GM12878 (cell line): ENCODE measurements at regions not wholly inside any gene's neighbourhood (a gene's known extent, or its start where the extent isn't known, plus 50 kb on each side); places are given as distances from the start of the nearest gene placed in this dataset.

Source experiments
- ATAC-seq: fragments of 200-7000 bp; cut with Tn5 transposase; 3 replicates; pipeline ENCODE4 v1.9.1; 2020; ENCODE audit warnings: mild to moderate bottlenecking, moderate library complexity
- BruUV-seq: library from RNA; stranded (reverse); fragments of 400-500 nt; replicated peaks from 2 replicates; lab custom pipeline; 2021; lab: Mats Ljungman, UMichigan
- CTCF ChIA-PET: fragments of 300-600 bp; sonication (Branson Sonifier 250); formaldehyde crosslinking; extraction: SDS; loops from one replicate; lab custom pipeline; 2021; ENCODE audit warnings: inconsistent platforms; lab: Yijun Ruan, JAX
- POLR2A ChIA-PET: fragments of 350-600 bp; formaldehyde crosslinking; extraction: SDS; loops from one replicate; lab custom pipeline; 2021; ENCODE audit warnings: inconsistent platforms; lab: Charles Lee
- RAD21 ChIA-PET: fragments of 300-600 bp; sonication (Branson Sonifier 250); formaldehyde crosslinking; loops from one replicate; lab custom pipeline; 2023; ENCODE audit warnings: antibody characterized with exemption; ENCODE audit not compliant: unreplicated experiment; lab: Charles Lee
- SMC1A ChIA-PET: fragments of 300-600 bp; sonication (Branson Sonifier 250); formaldehyde crosslinking; loops from one replicate; lab custom pipeline; 2023; ENCODE audit not compliant: unreplicated experiment, uncharacterized antibody; lab: Charles Lee
- DNase-seq: peaks from one replicate; pipeline ENCODE4 v3.0.0-alpha.2; 2011; ENCODE audit warnings: low read depth, low spot score
- FAIRE-seq: peaks from 3 replicates; lab custom pipeline; 2011; peaks lifted over from hg19 to GRCh38; lab: Jason Lieb, UNC
- H2AFZ ChIP-seq: 2 replicates; pipeline ENCODE4 v1.6.0; 2011; ENCODE audit warnings: low read depth, low read length, control low read depth; ENCODE audit not compliant: control insufficient read depth
- H3K27ac ChIP-seq: 2 replicates; pipeline ENCODE4 v1.5.1; 2011; ENCODE audit warnings: control low read depth; ENCODE audit not compliant: control insufficient read depth, insufficient read depth
- H3K27me3 ChIP-seq, 2 experiments: replicated peaks in 1 of 2; 2 replicates each; pipeline versions ENCODE4 v1.6.0 to v1.6.1; 2011; ENCODE audit warnings: low read length in 1 of 2; ENCODE audit not compliant: control insufficient read depth in 2 of 2, insufficient read depth in 2 of 2
- H3K36me3 ChIP-seq, 2 experiments: 2 replicates each; pipeline ENCODE4 v1.5.1; 2011; ENCODE audit warnings: low read length in 1 of 2; ENCODE audit not compliant: control insufficient read depth in 2 of 2, insufficient read depth in 2 of 2
- H3K4me1 ChIP-seq: 2 replicates; pipeline ENCODE4 v1.6.1; 2011; ENCODE audit warnings: mild to moderate bottlenecking, low read length, moderate library complexity, mixed read lengths; ENCODE audit not compliant: control insufficient read depth, insufficient read depth
- H3K4me2 ChIP-seq: 2 replicates; pipeline ENCODE4 v1.6.0; 2011; ENCODE audit warnings: control low read depth; ENCODE audit not compliant: control insufficient read depth, insufficient read depth
- H3K4me3 ChIP-seq: fragments of 200-600 bp; sonication (generic); 2 replicates; pipeline ENCODE4 v1.5.1; 2016
- H3K79me2 ChIP-seq: 2 replicates; pipeline ENCODE4 v1.6.0; 2011; ENCODE audit warnings: low read length; ENCODE audit not compliant: control insufficient read depth, insufficient read depth
- H3K9ac ChIP-seq: 2 replicates; pipeline ENCODE4 v1.8.0; 2011; ENCODE audit warnings: low read length, control low read depth, mixed read lengths; ENCODE audit not compliant: control insufficient read depth, insufficient read depth
- H3K9me3 ChIP-seq: replicated peaks from 3 replicates; pipeline ENCODE4 v1.5.1; 2011; ENCODE audit warnings: mild to moderate bottlenecking, low read length; ENCODE audit not compliant: control insufficient read depth, insufficient read depth
- H4K20me1 ChIP-seq: 2 replicates; pipeline ENCODE4 v1.6.0; 2011; ENCODE audit not compliant: control insufficient read depth, insufficient read depth
- BACH1 ChIP-seq: fragments of 450-650 bp; IDR thresholded peaks from 2 replicates; pipeline ENCODE4 v1.6.1; 2017; ENCODE audit warnings: mild to moderate bottlenecking, borderline replicate concordance
- BHLHE40 ChIP-seq, 2 experiments: fragments of 450-650 bp in 1 of 2; IDR thresholded peaks; 2 replicates each; pipeline ENCODE4 v1.6.1; 2011 to 2017; ENCODE audit warnings: low read depth in 2 of 2, borderline replicate concordance in 1 of 2, improper control_type of control experiment in 1 of 2, low read length in 1 of 2, mild to moderate bottlenecking in 1 of 2
- CBX3 ChIP-seq: fragments of 200-600 bp; sonication (generic); IDR thresholded peaks from 2 replicates; pipeline ENCODE4 v1.6.1; 2016; ENCODE audit warnings: low read depth, borderline replicate concordance
- DPF2 ChIP-seq: fragments of 450-650 bp; IDR thresholded peaks from 2 replicates; pipeline ENCODE4 v1.6.1; 2017; ENCODE audit warnings: mild to moderate bottlenecking
- HDGF ChIP-seq: fragments of 450-650 bp; IDR thresholded peaks from 2 replicates; pipeline ENCODE4 v1.6.1; 2016; ENCODE audit warnings: antibody characterized with exemption
- NFIC ChIP-seq: IDR thresholded peaks from 2 replicates; pipeline ENCODE4 v1.6.1; 2012; ENCODE audit warnings: low read depth, mild to moderate bottlenecking, inconsistent platforms, low read length, moderate library complexity
- NR2C2 ChIP-seq: IDR thresholded peaks from 2 replicates; pipeline ENCODE4 v1.6.1; 2011; ENCODE audit warnings: borderline replicate concordance, low read depth; ENCODE audit not compliant: control insufficient read depth, insufficient read length
- POLR2AphosphoS5 ChIP-seq: IDR thresholded peaks from 2 replicates; pipeline ENCODE4 v1.6.1; 2011; ENCODE audit warnings: mild to moderate bottlenecking, low read length, inconsistent platforms
- RELA ChIP-seq: fragments of 450-650 bp; IDR thresholded peaks from 2 replicates; pipeline ENCODE4 v1.8.0; 2014; ENCODE audit warnings: borderline replicate concordance; ENCODE audit not compliant: partially characterized antibody
- RFX5 ChIP-seq: IDR thresholded peaks from 2 replicates; pipeline ENCODE4 v1.6.1; 2011; ENCODE audit warnings: low read depth, low read length, improper control_type of control experiment
- SMAD5 ChIP-seq: IDR thresholded peaks from 2 replicates; pipeline ENCODE4 v1.6.1; 2016; ENCODE audit warnings: antibody characterized with exemption, low read depth
- SMARCA5 ChIP-seq: fragments of 450-650 bp; IDR thresholded peaks from 2 replicates; pipeline ENCODE4 v1.6.1; 2017; ENCODE audit warnings: mild to moderate bottlenecking
- TCF12 ChIP-seq: IDR thresholded peaks from 2 replicates; pipeline ENCODE4 v1.6.1; 2011; ENCODE audit warnings: low read depth, mild to moderate bottlenecking, low read length
- ZBED1 ChIP-seq: IDR thresholded peaks from 2 replicates; pipeline ENCODE4 v1.6.1; 2016; ENCODE audit warnings: borderline replicate concordance
- WGBS: methylation state at CpG from one replicate; pipeline ENCODE4 v1.1.6; 2016; ENCODE audit warnings: low lambda C conversion rate; ENCODE audit not compliant: insufficient replicate concordance, insufficient coverage; ENCODE audit errors: missing lambda C conversion rate; 5-methylcytosine and 5-hydroxymethylcytosine counted together
- in situ Hi-C: fragments of 300-500 bp; cut with MboI; formaldehyde crosslinking; loops from 9 replicates; pipeline ENCODE4 v1.14.3; 2018; ENCODE audit warnings: mixed read lengths
- intact Hi-C: fragments of 100-400 bp; cut with micrococcal nuclease; formaldehyde crosslinking; loops from one replicate; pipeline ENCODE4 v1.14.2; 2022; ENCODE audit not compliant: unreplicated experiment
- TF ChIP-seq, protein P1 (sequence below): IDR thresholded peaks from 2 replicates; pipeline ENCODE4 v1.6.1; 2012; ENCODE audit warnings: low read depth, low read length, improper control_type of control experiment
- TF ChIP-seq, protein P2 (sequence below): fragments of 450-650 bp; conservative IDR thresholded peaks from 2 replicates; pipeline ENCODE4 v1.6.1; 2017; ENCODE audit warnings: mild to moderate bottlenecking, moderate library complexity

DNA sequence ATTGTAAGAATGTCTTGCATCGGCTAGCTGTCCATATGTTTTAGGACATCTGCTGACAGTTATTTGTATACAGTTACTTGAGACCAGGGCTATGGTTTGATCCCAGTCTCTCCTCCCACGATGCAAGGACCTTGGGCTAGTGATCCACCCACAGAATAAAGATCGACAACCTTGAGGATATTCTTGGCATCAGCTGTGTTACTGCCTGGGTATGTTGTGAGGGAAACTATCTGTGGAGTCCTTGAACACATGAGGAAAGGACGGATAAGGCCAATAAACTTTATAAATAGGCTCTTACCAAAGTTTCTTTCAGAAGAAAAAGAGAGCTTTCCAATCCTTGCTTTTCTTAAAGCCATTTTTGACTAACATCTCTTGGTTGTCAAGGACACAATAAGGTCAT, 70.8 kb upstream of the HEY2 start:
- no peak overlapping the region for H3K9ac ChIP-seq
- no peaks in the 10 kb centered on the region; a peak in 3 of 4 replicates for H3K27me3 ChIP-seq
- H4K20me1 ChIP-seq, result no peaks in the 10 kb centered on the region
- in situ Hi-C loops, result no loop called here
- RAD21 ChIA-PET, result no interaction called here
- H3K27ac ChIP-seq, result no peak overlapping the region
- POLR2A ChIA-PET, result no interaction called here
- WGBS, result 6% methylated on average over 4 of the region's 4 CpGs
- BruUV-seq, result no TSS peak
- H3K36me3 ChIP-seq, result no peaks in the 10 kb centered on the region
- TF ChIP-seq ZBED1, result no peak
- TF ChIP-seq BACH1, result no peak
- no peak for TF ChIP-seq NFIC
- TF ChIP-seq POLR2AphosphoS5, result no peak
- TF ChIP-seq TCF12, result no peak
- TF ChIP-seq BHLHE40 (IDR thresholded peaks at IDR 0.05; ENCODE audit: borderline replicate concordance in 1 of 2, low read depth in 2 of 2, low read length in 1 of 2), result no peak
- TF ChIP-seq RFX5, result no peak
- no peak for TF ChIP-seq DPF2
- no peak for TF ChIP-seq HDGF
- TF ChIP-seq, all 136 proteins: peak for 0
- Histone ChIP-seq H3K79me2 (no peaks in the 10 kb centered on the region), H3K4me3 (no peak overlapping the region), H3K4me2 (no peak overlapping the region), H3K9me3 (no peaks in the 10 kb centered on the region), H2AFZ (no peak overlapping the region), H3K4me1 (no peaks in the 10 kb centered on the region)
- SMC1A ChIA-PET, result interaction anchor here (1.5 kb wide), 1 partner anchor 279 kb away, joined by 4 read pairs; no protein-coding TSS in a partner anchor
- FAIRE-seq (no peak), DNase-seq (no peak), ATAC-seq (no peak)
- CTCF ChIA-PET, result no interaction called here
- intact Hi-C loops, result no loop called here

DNA sequence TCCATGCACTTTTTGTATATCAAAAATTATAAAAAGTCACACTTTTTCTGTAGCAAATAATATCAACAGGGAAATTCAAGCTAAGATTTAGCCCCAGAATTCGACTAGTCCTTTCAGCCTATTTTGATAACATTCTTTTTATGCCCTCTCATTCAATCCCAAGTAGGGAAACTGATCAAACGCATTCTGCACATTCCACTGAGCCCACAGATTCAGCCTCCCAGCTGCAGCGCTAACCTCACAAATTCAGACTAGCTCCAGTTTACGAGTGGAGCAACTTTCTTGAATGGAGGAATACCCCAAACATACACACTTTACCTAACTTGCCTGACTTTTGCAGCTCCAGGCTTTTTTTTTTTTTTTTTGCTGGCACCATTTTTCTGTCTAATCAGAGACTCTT, 70.3 kb upstream of the HEY2 start:
- Histone ChIP-seq H3K27ac (no peak overlapping the region), H3K9me3 (no peaks in the 10 kb centered on the region), H3K4me2 (no peak overlapping the region), H3K36me3 (no peaks in the 10 kb centered on the region), H3K4me1 (no peaks in the 10 kb centered on the region), H3K79me2 (no peaks in the 10 kb centered on the region), H3K9ac (no peak overlapping the region), H3K27me3 (no peaks in the 10 kb centered on the region; a peak in 3 of 4 replicates), H4K20me1 (no peaks in the 10 kb centered on the region), H3K4me3 (no peak overlapping the region), H2AFZ (no peak overlapping the region)
- POLR2A ChIA-PET, result no interaction called here
- DNase-seq (no peak), ATAC-seq (no peak), FAIRE-seq (no peak)
- CTCF ChIA-PET, result no interaction called here
- intact Hi-C loops, result no loop called here
- 34% methylated on average over 4 of the region's 4 CpGs for WGBS
- RAD21 ChIA-PET, result no interaction called here
- TF ChIP-seq SMAD5 (no peak), NR2C2 (no peak), RELA (no peak), SMARCA5 (no peak), CBX3 (no peak)
- TF ChIP-seq, protein P1, sequence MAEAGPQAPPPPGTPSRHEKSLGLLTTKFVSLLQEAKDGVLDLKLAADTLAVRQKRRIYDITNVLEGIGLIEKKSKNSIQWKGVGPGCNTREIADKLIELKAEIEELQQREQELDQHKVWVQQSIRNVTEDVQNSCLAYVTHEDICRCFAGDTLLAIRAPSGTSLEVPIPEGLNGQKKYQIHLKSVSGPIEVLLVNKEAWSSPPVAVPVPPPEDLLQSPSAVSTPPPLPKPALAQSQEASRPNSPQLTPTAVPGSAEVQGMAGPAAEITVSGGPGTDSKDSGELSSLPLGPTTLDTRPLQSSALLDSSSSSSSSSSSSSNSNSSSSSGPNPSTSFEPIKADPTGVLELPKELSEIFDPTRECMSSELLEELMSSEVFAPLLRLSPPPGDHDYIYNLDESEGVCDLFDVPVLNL, result no peak
- TF ChIP-seq, protein P2, sequence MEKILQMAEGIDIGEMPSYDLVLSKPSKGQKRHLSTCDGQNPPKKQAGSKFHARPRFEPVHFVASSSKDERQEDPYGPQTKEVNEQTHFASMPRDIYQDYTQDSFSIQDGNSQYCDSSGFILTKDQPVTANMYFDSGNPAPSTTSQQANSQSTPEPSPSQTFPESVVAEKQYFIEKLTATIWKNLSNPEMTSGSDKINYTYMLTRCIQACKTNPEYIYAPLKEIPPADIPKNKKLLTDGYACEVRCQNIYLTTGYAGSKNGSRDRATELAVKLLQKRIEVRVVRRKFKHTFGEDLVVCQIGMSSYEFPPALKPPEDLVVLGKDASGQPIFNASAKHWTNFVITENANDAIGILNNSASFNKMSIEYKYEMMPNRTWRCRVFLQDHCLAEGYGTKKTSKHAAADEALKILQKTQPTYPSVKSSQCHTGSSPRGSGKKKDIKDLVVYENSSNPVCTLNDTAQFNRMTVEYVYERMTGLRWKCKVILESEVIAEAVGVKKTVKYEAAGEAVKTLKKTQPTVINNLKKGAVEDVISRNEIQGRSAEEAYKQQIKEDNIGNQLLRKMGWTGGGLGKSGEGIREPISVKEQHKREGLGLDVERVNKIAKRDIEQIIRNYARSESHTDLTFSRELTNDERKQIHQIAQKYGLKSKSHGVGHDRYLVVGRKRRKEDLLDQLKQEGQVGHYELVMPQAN, result no peak
- BruUV-seq, result no TSS peak
- in situ Hi-C loops, result no loop called here
- SMC1A ChIA-PET, result no interaction called here
